Chondrocyte (in vitro differentiated cells): ENCODE measurements at regions not wholly inside any gene's neighbourhood (a gene's known extent, or its start where the extent isn't known, plus 50 kb on each side); places are given as distances from the start of the nearest gene placed in this dataset.

Experiments used
- DNase-seq: peaks from one replicate; pipeline ENCODE4 v3.0.0; 2021; ENCODE audit warnings: mixed read lengths, low spot score
- H3K27ac Mint-ChIP-seq: one replicate; pipeline ENCODE4 v1.8.0; 2021; ENCODE audit warnings: mild to moderate bottlenecking, moderate library complexity, mixed read lengths; ENCODE audit not compliant: unreplicated experiment
- H3K27me3 Mint-ChIP-seq: 2 replicates; pipeline ENCODE4 v1.8.0; 2021; ENCODE audit warnings: low read depth, mixed read lengths
- H3K36me3 Mint-ChIP-seq: 2 replicates; pipeline ENCODE4 v1.8.0; 2021; ENCODE audit warnings: low read depth, mixed read lengths
- H3K4me1 Mint-ChIP-seq: 2 replicates; pipeline ENCODE4 v1.8.0; 2021; ENCODE audit warnings: low read depth, mild to moderate bottlenecking, mixed read lengths
- H3K4me3 Mint-ChIP-seq: one replicate; pipeline ENCODE4 v1.8.0; 2021; ENCODE audit warnings: mild to moderate bottlenecking, moderate library complexity, mixed read lengths; ENCODE audit not compliant: unreplicated experiment
- H3K9me3 Mint-ChIP-seq: 2 replicates; pipeline ENCODE4 v1.8.0; 2021; ENCODE audit warnings: low read depth, mixed read lengths
- CTCF ChIP-seq: fragments of 200-600 bp; sonication (generic); IDR thresholded peaks from 2 replicates; pipeline ENCODE4 v1.5.0; 2021; ENCODE audit warnings: antibody characterized with exemption, mild to moderate bottlenecking, moderate library complexity

GRCh38 chr15:72982714-72983113 is 69.5 kb upstream of the NEO1 start:
- H3K27me3 Mint-ChIP-seq, result peaks cover 45% of the 10 kb centered on the region
- peaks cover 11% of the 10 kb centered on the region for H3K4me1 Mint-ChIP-seq
- H3K27ac Mint-ChIP-seq, result no peak overlapping the region
- no peak for TF ChIP-seq CTCF
- H3K4me3 Mint-ChIP-seq, result no peak overlapping the region
- DNase-seq, result no peak
- H3K36me3 Mint-ChIP-seq, result no peaks in the 10 kb centered on the region
- peaks cover 11% of the 10 kb centered on the region for H3K9me3 Mint-ChIP-seq

- no peak overlapping the region for H3K27ac Mint-ChIP-seq
- peaks cover 33% of the 10 kb centered on the region for H3K27me3 Mint-ChIP-seq
- H3K9me3 Mint-ChIP-seq, result peaks cover 8% of the 10 kb centered on the region
- no peak for DNase-seq
- no peaks in the 10 kb centered on the region for H3K36me3 Mint-ChIP-seq
- H3K4me1 Mint-ChIP-seq, result peaks cover 11% of the 10 kb centered on the region
- H3K4me3 Mint-ChIP-seq, result no peak overlapping the region
- TF ChIP-seq CTCF, result no peak
Observed at GRCh38 chr15:72980661-72981060, 71.6 kb upstream of the NEO1 start.

GRCh38 chr15:72979791-72980190 is 72.5 kb upstream of the NEO1 start:
- DNase-seq, result no peak
- H3K36me3 Mint-ChIP-seq, result no peaks in the 10 kb centered on the region
- H3K4me3 Mint-ChIP-seq, result no peak overlapping the region
- peaks cover 8% of the 10 kb centered on the region for H3K9me3 Mint-ChIP-seq
- no peak overlapping the region for H3K27ac Mint-ChIP-seq
- TF ChIP-seq CTCF, result no peak
- peaks cover 11% of the 10 kb centered on the region for H3K4me1 Mint-ChIP-seq
- peaks cover 33% of the 10 kb centered on the region for H3K27me3 Mint-ChIP-seq

- H3K27me3 Mint-ChIP-seq, result peaks cover 31% of the 10 kb centered on the region
- peaks cover 5% of the 10 kb centered on the region for H3K9me3 Mint-ChIP-seq
- DNase-seq, result no peak
- peaks cover 11% of the 10 kb centered on the region for H3K4me1 Mint-ChIP-seq
- H3K27ac Mint-ChIP-seq, result no peak overlapping the region
- H3K36me3 Mint-ChIP-seq, result no peaks in the 10 kb centered on the region
- no peak overlapping the region for H3K4me3 Mint-ChIP-seq
- no peak for TF ChIP-seq CTCF
Observed at GRCh38 chr15:72979308-72979707, 73.0 kb upstream of the NEO1 start.

GRCh38 chr15:72978223-72978622 is 74.0 kb upstream of the NEO1 start:
- Mint-ChIP-seq H3K4me1 (peaks cover 11% of the 10 kb centered on the region), H3K9me3 (no peaks in the 10 kb centered on the region), H3K36me3 (no peaks in the 10 kb centered on the region), H3K27ac (no peak overlapping the region), H3K27me3 (peaks cover 24% of the 10 kb centered on the region), H3K4me3 (no peak overlapping the region)
- DNase-seq, result no peak
- TF ChIP-seq CTCF, result no peak
